ENCODE measurements at regions not wholly inside any gene's neighbourhood (a gene's known extent, or its start where the extent isn't known, plus 50 kb on each side); places are given as distances from the start of the nearest gene placed in this dataset.

- intact Hi-C loops (cut with DNase I; ENCODE audit: low total_unique reads), result no loop called here
- Histone ChIP-seq H3K36me3 (no peaks in the 10 kb centered on the region), H3K9me3 (no peaks in the 10 kb centered on the region), H3K4me1 (no peaks in the 10 kb centered on the region), H3K27ac (no peak overlapping the region), H3K4me3 (no peak overlapping the region), H3K27me3 (no peaks in the 10 kb centered on the region)
- 76% methylated on average over 5 of the region's 5 CpGs; no CpG with 5 or more reads in 1 of the 2 donors for WGBS, 2 donors (ENCODE audit: low coverage in 1 of 2)
- in situ Hi-C loops (cut with MboI; ENCODE audit: low pct_ligation_motif_present in 1 of 4, low pct_unique_long_range_greater_than_20kb in 1 of 4, low sequenced_read_pairs in 3 of 4), result no loop called here
- no peak for TF ChIP-seq POLR2A (IDR thresholded peaks at IDR 0.05)
- TF ChIP-seq, protein P1, sequence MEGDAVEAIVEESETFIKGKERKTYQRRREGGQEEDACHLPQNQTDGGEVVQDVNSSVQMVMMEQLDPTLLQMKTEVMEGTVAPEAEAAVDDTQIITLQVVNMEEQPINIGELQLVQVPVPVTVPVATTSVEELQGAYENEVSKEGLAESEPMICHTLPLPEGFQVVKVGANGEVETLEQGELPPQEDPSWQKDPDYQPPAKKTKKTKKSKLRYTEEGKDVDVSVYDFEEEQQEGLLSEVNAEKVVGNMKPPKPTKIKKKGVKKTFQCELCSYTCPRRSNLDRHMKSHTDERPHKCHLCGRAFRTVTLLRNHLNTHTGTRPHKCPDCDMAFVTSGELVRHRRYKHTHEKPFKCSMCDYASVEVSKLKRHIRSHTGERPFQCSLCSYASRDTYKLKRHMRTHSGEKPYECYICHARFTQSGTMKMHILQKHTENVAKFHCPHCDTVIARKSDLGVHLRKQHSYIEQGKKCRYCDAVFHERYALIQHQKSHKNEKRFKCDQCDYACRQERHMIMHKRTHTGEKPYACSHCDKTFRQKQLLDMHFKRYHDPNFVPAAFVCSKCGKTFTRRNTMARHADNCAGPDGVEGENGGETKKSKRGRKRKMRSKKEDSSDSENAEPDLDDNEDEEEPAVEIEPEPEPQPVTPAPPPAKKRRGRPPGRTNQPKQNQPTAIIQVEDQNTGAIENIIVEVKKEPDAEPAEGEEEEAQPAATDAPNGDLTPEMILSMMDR (IDR thresholded peaks at IDR 0.05), result no peak
- no peak for TF ChIP-seq EP300 (IDR thresholded peaks at IDR 0.05; ENCODE audit: low read depth)
- no peak for TF ChIP-seq POLR2AphosphoS5 (IDR thresholded peaks at IDR 0.05)
- no peak for DNase-seq
Observed at GRCh38 chr19:29432677-29433076, 93.1 kb upstream of the VSTM2B start.

- Histone ChIP-seq H3K27me3 (no peaks in the 10 kb centered on the region), H3K27ac (no peak overlapping the region), H3K4me3 (no peak overlapping the region), H3K36me3 (no peaks in the 10 kb centered on the region), H3K9me3 (no peaks in the 10 kb centered on the region), H3K4me1 (no peaks in the 10 kb centered on the region)
- intact Hi-C loops (cut with DNase I; ENCODE audit: low total_unique reads) (no loop called here), in situ Hi-C loops (cut with MboI; ENCODE audit: low pct_ligation_motif_present in 1 of 4, low pct_unique_long_range_greater_than_20kb in 1 of 4, low sequenced_read_pairs in 3 of 4) (no loop called here)
- no peak for DNase-seq
- TF ChIP-seq, protein P1 (IDR thresholded peaks at IDR 0.05), result no peak
- no peak for TF ChIP-seq POLR2AphosphoS5 (IDR thresholded peaks at IDR 0.05)
- no peak for TF ChIP-seq EP300 (IDR thresholded peaks at IDR 0.05; ENCODE audit: low read depth)
- no peak for TF ChIP-seq POLR2A (IDR thresholded peaks at IDR 0.05)
- WGBS, 2 donors (ENCODE audit: low coverage in 1 of 2), result 73 to 84% methylated on average over 5 to 11 of the region's 11 CpGs
Observed at GRCh38 chr19:29436591-29437103, 89.1 kb upstream of the VSTM2B start.

GRCh38 chr19:29439021-29439420, 86.8 kb upstream of the VSTM2B start:
- no peaks in the 10 kb centered on the region for H3K4me1 ChIP-seq
- TF ChIP-seq EP300 (IDR thresholded peaks at IDR 0.05; ENCODE audit: low read depth), result no peak
- TF ChIP-seq, protein P1 (IDR thresholded peaks at IDR 0.05), result no peak
- no peak for TF ChIP-seq POLR2A (IDR thresholded peaks at IDR 0.05)
- TF ChIP-seq POLR2AphosphoS5 (IDR thresholded peaks at IDR 0.05), result no peak
- no peaks in the 10 kb centered on the region for H3K27me3 ChIP-seq
- no peak for DNase-seq
- H3K36me3 ChIP-seq, result no peaks in the 10 kb centered on the region
- H3K4me3 ChIP-seq, result no peak overlapping the region
- in situ Hi-C loops (cut with MboI; ENCODE audit: low pct_ligation_motif_present in 1 of 4, low pct_unique_long_range_greater_than_20kb in 1 of 4, low sequenced_read_pairs in 3 of 4), result no loop called here
- H3K27ac ChIP-seq, result no peak overlapping the region
- intact Hi-C loops (cut with DNase I; ENCODE audit: low total_unique reads), result no loop called here
- no peaks in the 10 kb centered on the region for H3K9me3 ChIP-seq

GRCh38 chr19:29439688-29440550, 85.9 kb upstream of the VSTM2B start:
- Histone ChIP-seq H3K36me3 (no peaks in the 10 kb centered on the region), H3K4me3 (no peak overlapping the region), H3K27me3 (no peaks in the 10 kb centered on the region), H3K9me3 (no peaks in the 10 kb centered on the region), H3K4me1 (no peaks in the 10 kb centered on the region), H3K27ac (no peak overlapping the region)
- WGBS, 2 donors (ENCODE audit: low coverage in 1 of 2), result 86 to 100% methylated on average over 1 to 24 of the region's 34 CpGs
- intact Hi-C loops (cut with DNase I; ENCODE audit: low total_unique reads), result no loop called here
- no peak for DNase-seq
- TF ChIP-seq EP300 (IDR thresholded peaks at IDR 0.05; ENCODE audit: low read depth), result no peak
- no peak for TF ChIP-seq POLR2A (IDR thresholded peaks at IDR 0.05)
- no peak for TF ChIP-seq POLR2AphosphoS5 (IDR thresholded peaks at IDR 0.05)
- TF ChIP-seq, protein P1 (IDR thresholded peaks at IDR 0.05), result no peak
- in situ Hi-C loops (cut with MboI; ENCODE audit: low pct_ligation_motif_present in 1 of 4, low pct_unique_long_range_greater_than_20kb in 1 of 4, low sequenced_read_pairs in 3 of 4), result no loop called here
